Dermis blood vessel endothelial cell (primary cell): ENCODE measurements at regions not wholly inside any gene's neighbourhood (a gene's known extent, or its start where the extent isn't known, plus 50 kb on each side); places are given as distances from the start of the nearest gene placed in this dataset.

Experiments used
- DNase-seq: peaks from one replicate; pipeline ENCODE4 v3.0.0; 2010

DNA sequence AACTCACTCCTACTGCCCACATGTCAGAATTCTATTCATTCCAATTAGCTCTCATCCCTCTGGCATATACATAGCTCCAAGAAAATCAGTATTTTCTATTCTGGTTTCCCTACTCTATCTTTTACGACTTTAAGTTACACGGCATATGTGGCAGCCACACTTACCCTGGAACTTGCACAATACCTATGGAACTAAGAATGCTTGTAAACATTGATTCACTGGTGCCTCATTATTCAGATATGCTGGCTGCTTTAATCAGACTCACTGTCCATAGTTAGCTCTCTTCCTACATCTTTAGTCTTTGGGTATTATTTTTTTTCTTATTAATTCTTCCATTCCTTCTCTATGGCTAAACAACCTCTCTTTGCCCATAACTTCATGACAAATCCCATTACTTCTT is 1519.9 kb upstream of the ACVR2A start:
- no peak for DNase-seq

DNA sequence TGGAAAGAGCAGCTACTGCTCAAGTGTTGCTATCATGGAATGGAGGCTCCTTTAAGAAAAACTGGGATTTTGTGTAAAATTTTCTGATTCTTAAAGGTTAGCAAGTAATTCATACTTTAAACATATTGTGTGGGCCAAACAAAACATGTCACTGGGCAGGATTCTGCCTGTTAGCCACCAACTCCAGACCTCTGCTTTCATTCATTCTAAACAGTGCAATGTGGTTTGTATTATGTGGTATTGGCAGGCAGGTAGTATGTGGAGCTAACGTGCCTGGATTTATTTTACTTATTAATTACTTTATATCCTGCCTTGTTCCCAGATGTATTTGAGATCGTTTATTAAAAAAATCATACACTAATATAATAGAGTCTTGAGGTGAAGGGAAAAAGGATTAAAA is 1521.3 kb upstream of the ACVR2A start:
- DNase-seq: no peak

DNA sequence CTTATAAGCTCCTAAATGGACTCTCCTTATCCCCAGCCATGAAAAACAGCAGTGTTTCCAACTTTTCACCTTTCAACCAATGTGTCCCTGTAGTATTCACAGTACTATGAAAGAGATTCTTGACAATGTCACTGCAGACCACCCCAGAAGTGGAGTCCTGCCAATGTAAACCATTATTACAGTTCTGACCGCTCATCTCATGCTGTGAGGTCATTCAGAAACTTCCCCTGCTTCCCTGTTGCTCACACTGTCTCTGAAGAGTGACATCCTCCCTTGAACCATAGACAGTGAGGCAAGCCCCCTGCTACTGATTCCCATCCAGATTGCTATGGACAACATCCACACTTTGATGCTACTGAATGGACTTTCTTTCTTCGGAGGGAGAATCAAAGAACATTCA is 1523.7 kb upstream of the ACVR2A start:
- no peak for DNase-seq

DNA sequence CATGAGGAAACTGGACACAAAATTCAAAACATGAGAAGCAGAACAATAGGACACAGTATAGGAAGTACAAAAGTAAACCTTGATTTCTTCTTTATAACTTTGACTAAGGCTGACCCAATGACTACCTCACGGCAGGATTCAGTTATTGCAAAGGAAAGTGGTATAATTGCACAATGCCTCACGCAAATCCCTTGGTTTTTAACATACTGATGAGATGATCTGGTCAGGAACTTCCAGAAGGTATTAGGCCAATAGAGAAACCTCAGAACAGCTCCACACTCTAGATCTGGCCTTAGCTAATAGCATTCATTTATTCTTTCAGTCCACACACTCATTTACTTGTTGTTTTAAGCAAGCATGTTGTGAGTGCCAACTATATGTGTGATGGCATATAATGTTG is 1526.9 kb upstream of the ACVR2A start:
- no peak for DNase-seq

DNA sequence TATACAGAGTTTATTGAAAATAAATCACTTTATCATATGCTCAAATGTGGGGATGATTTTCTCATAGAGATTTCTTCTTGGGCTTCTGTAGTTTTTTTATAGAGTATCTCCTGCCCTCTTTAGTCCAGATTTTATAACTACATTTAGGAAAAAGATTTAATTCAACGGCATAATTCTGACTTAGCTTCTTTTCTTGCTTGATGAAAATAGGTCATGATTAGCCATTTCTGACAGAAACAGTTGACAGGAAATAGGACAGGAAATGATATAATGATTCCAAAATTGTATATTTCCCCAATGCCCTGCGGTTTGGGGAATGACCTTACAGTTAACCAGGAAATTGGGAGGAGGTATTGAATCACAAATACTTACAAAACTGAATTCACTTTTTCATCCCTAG is 1531.9 kb upstream of the ACVR2A start:
- peak; percentile 50 for DNase-seq

DNA sequence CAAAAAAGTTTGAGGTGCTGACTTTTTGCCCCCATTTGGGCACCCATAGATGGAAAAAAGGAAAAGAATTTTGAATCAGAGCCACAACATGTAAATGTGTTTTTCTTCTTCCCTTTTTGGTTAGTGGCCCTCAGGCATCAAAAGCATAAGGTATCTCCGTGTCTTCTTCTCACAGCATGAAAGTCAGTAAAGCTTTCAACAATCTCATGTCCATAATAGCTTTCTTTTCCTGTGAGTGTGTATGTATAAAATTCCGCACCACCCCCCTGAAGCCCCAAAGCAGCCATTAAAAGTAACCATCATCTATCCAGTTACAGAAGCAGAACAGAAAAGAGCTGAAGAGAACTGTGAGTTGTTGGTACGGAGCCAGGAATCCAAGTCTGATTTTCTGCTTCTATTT is 1539.7 kb upstream of the ACVR2A start:
- no peak for DNase-seq

DNA sequence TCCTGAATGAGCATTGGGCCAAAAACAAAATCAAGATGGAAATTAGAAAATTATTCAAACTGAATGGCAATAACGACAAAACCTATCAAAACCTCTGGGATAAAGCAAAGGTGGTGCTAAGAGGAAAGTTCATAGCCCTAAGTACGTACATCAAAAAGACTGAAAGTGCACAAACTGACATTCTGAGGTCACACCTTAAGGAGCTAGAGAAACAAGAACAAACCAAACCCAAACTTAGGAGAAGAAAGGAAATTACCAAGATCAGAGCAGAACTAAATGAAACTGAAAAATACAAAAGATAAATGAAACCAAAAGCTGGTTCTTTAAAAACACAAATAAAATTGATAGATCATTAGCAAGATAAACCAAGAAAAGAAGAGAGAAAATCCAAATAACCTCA is 1543.5 kb upstream of the ACVR2A start:
- no peak for DNase-seq

DNA sequence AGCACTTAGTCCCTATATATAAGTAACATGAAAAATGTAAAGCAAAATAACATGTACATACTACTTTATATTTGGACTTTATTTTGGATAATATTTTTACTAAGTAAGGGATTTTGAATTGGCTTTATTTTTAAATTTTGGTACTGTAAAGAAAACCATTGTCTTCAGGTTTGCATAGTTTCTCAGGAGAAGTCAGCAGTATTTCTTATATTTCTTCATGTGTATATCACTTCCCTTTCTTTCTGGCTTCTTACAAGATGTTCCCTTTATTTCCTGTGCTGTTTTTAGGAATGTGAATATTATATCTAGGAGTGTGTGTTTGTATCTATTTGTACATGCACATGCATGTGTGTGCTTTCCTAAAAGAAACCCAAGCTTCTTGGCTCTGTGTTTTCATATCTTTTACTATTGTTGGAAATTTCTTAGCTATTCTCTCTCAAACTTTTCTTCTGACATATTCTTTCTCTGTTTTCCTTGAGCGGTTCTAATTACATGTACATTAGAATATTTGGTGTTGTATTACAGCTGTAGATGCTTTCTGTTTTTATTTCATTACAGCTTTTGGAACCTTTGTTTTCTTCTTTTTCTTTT is 1549.7 kb upstream of the ACVR2A start:
- DNase-seq: no peak

DNA sequence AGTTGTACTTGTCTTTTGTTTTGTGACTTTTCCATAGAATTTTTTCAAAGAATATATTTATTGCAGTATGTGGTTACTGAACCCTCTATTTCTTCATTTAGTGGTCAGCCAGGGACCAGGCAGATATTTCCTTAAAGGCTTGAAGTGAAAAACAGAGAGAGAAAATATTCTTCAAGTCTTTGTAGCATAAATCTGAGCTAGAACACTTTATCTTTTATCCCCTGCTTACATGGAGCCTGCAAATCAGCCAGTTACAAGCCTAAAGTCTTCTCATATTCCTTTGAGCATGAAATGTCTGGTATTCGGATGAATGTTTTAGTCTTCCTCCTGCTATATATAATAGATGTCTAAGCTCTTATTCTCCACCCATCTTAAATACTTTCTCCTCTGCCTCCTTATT is 1557.5 kb upstream of the ACVR2A start:
- no peak for DNase-seq

DNA sequence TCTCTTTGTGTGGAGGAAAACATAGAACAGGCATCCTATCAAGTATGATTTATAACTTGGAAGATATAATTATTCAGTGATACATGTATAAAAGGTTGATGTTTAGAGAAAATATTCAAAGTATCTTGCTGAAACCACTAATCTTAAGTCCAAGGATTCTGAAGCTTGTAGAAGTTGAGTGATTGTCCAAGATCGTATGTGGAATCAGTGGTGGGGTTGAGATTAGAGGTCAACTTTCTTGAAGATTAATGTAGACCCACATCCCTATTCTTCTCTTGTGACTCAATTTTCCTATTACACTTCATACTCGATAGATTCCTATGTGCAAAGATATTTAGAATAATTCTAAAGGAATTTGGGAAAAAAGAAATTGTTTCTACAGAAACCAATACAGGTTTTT is 1565.9 kb upstream of the ACVR2A start:
- no peak for DNase-seq

DNA sequence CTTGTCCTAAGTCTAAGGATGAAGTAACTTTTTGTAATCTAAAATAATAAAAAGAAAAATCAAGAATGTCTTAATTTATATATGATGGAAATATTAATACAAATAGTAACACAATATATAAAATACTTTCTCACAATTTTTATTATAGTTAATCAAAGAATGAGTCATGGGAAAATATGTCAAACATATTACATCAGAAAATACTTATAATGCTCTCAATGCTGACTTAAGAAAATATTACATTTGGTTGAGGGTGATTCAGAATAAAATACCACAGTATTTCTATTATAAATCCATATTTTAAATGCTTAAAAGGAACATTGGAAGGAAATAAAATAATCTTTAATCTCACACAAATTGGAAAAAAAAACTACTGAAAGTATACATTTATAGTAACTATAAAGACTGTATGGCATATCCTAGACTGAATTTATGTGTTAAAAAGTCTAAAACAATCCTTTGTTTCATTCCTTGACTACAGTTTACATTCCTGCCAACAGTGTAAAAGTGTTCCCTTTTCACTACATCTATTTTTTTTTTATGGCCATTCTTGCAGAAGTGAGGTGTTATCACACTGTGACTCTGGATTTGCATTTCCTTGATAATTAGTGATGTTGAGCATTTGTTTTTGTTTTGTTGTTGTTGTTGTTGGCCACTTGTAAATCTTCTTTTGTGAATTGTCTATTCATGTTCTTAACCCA is 1573.5 kb upstream of the ACVR2A start:
- no peak for DNase-seq

DNA sequence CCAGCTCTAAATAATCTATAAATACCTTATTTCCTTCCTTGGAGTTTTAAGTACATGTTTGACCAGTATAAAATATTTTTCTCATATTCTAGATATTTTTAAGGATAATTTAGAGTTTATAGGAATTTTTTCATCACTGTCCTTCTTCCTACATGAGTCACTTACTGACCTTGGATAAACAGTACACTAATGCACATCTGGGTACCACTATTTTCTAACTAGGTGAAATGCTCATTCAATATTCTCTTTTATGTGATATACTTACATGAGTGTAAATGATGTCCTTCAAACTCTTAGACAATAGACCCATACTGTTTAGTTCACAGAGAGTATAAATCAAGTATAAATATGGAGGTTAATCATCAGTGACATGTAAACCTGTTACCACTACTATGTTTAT is 1574.2 kb upstream of the ACVR2A start:
- no peak for DNase-seq

DNA sequence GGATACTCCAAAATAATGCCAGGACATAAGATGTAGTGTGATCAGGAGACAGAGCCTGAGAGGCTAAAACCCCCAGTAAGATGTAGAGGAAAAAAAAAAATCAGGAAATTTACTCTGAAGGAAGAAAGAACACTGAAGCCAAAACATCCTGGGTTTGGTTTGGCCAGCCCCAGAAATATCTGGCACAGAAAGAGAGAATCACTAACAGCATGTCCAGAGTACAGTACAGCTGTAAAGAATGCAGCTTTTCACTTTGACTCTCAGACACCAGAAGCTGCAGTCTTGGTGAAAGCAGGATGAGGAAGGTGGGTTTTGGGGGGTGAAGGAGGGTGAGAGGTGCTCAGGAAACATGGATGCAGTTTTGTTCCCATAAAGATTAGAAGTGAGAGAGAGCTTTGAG is 1577.7 kb upstream of the ACVR2A start:
- DNase-seq: no peak

DNA sequence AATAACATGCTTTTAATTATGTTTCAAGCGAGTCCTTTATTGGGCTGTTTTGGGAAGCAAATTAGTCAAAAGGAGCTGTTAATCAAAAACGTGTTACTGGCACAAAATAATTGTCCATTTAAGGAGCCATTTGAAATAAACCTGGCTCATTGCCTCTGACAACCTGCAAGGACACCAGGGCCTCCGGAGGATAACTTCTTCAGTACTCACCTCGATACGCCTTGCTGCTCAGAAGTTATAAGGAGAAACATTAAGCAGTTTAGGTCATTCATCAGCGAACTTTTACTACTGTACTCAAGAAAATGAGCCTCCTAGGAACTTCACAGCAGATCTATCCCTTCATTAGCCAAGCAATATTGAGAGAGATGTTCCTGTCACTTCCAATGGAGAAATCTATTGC is 1579.2 kb upstream of the ACVR2A start:
- no peak for DNase-seq

DNA sequence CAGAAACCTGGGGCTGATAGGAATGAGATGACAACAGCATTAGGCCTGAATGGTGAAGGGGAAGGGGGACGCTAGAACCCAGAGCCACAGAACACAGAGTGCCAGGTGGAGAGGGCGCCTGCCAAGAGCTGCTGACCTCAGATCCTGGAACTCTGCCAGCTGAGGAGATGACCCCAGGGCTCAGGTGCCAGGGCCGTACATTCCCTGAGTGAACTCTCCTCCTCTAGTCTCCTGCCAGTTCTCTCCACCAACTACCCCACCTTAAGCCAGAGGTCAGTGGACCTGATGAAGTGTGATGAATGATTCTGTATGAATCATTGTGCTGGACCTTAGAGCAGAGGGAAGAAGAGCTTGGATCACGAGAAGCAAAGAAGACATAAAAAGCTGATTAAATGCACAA is 1582.2 kb upstream of the ACVR2A start:
- DNase-seq: no peak

DNA sequence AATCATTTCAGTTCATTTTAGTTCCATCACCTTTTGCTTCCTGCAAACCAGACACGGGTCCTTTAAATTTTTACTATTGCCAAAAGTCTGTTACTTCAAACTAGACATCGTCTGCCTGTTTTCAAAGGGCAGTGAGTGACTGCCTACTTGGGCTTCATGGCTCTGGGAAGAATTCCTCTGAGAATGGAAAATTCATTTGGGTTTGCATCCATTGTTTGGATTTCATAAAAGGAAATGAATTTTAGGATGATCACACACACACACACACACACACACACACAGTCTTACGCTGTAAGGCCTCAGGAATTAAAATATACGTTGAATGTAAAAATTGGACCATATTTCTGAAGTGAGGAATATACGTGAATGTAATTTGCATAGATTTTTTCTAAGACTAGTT is 1584.3 kb upstream of the ACVR2A start:
- no peak for DNase-seq

DNA sequence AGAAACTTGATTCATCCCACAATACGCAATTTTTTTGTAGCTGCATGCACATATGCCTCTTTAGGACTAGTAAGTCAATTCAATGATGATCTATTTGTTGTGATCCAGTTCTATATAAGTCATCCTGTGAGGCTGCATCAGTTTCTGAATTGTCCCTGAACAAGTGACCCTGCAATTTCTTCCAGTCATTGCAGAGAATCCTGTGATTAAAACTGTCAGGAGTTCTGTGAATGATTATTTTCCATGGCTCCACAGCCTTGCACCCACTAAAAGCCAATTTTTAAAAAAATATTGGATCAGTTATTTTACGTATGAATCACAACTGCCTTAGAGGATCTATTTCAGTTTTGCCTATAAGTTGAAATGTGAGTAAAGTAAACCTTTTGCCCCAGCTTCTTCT is 1585.0 kb upstream of the ACVR2A start:
- no peak for DNase-seq

DNA sequence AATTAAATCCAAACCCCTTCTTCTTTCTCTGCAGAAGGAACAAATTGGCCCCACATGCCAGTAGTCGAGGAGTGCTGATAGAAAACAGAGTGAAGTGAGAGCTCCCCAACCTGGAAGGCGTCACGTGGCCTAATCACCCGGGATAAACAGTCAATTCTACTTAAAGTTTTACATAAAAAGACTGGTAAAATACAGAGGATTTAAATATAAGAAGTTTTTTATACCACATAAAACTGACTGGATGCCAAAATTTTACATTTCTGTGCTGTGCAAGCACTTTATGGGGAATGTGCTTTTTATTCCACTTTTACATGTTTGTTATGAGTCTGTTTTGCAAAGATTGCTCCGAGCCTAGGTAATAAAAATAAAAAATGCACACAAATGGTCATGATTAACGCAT is 1586.8 kb upstream of the ACVR2A start:
- no peak for DNase-seq

DNA sequence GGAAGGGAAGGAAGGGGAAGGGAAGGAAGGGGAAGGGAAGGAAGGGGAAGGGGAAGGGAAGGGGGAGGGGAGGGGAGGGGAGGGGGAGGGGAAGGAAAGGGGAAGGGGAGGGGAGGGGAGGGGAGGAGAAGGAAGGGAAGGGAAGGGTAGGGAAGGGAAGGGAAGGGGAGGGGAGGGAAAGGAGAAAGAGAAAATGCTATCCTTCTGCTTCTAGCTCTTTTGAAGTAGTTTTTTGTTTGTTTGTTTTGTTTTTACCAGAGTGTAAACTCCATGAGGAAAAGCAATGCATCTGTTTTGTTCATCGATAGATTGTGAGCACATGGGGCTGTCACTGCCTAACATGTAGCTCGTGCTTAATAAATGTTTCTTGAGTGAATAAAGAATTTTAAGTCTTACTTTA is 1592.7 kb upstream of the ACVR2A start:
- DNase-seq: no peak

DNA sequence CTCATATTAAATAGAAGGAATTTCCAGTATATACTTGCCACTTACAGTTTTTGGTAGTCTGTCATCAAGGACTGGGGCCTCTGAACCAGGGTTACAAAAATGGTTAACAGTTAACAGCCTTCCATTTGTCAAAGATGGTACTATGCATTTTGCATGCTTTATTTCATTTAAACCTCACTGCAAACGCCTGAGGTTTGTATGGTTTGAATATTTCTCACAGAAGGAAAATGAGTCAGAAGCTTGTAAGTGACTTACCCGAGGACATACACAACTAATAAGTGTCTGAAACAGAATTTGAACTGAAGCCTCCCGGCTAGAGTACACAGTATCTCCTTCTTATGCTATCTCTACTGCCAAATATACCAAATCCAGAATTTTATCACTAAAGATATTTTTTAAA is 1593.5 kb upstream of the ACVR2A start:
- no peak for DNase-seq

DNA sequence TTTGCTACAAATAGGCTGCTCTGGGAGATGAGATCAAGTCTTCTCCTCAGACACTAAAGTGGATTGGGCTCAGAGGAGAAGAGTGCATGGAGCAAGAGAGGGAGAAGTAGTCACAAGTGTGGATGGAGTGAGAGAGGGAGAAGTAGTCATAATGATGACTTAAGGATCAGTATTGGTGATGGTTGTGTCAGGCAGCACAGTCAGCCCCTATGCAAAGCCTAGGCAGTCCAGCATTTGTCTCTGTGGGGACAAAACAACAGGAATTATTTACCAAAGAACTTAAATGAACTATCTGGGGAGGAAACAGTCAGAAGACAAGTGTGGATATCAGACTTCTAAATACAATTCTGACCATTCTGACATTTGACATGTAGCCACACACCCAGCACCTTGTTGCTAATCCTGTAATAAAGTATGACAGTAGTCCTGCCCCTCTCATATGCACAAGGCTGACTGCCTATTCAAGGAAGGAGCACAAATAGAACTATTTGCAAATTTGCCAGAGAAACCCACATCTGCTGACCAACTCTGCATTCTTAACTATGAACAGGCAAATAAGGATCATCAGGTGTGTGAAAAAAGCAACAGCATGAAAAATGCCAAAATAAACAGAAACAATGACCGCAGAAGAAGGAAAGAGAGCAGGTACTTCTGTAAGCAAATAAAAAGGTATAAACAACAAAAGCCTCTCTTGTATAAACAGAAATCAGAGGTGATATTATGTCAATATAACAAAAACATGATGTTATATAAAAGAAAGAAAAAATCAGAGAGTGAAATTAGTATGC is 1597.9 kb upstream of the ACVR2A start:
- no peak for DNase-seq

DNA sequence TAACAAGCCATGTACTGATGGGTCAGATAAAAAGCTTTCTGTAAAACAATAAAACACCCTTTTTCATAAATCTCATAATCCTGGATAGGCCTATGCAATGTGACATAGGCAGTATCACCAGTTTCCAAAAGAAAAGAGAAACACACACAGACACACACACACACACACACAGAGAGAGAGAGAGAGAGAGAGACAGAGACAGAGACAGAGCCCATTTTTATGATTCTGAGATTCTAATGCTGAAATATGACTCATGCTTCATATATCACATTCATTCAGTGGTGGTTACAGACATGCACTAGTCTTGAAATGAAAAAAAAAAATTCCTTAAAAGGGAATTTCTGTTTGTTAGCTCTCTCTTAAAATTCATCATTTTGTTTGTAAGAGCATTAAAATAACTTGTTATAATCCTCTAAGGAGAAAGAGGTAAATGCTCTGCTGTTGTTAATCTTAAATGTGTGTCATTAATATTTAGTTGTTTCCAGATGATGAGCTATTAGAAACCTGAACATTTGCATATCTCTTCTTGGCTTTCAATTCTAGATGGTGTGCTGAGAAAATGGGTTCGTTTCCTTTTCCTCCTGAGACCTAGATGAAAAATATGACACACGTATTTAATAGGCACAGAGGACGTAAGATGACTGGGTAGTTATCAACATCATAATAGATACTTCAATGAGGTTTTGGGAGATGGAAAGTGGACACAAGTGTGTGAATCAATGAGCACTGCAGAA is 1598.7 kb upstream of the ACVR2A start:
- no peak for DNase-seq

DNA sequence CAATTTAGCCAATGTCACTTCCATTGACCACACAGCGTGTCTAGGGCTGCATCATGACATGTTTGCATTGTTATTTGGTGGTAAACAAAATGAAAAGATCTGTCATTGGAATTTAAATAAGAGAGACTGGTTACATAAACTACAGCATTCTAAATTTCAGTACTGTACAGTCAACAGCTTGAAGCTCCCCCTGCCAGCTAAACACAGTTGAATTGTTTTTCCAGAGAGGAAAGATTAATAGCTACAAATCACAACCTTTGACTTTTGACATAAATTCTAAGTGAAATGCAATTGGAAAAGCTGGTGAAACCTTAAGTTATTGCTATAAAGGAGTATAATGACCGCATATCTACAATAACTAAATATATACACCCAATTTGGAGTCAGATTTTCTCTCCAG is 1600.0 kb upstream of the ACVR2A start:
- no peak for DNase-seq

DNA sequence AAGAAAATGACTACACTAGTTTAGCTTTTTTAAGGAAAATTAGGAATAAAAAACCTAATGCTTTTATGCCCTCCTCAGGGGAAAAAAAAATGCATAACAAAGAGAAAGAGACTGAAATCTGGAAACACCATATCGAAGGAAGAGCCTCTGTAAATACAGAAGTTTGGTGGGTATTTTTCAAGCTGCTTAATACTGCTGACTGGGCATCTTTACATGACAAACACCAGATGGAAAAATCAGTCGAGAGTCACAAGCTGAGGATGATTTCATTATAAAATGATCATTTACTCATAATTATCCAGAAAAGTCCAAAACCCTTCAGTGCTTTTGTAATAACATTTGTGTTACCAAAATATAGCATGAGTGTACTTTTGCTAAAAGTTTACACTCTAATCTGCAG is 1600.7 kb upstream of the ACVR2A start:
- DNase-seq: no peak
